ENCODE measurements at regions not wholly inside any gene's neighbourhood (a gene's known extent, or its start where the extent isn't known, plus 50 kb on each side); places are given as distances from the start of the nearest gene placed in this dataset.
A peak's percentile ranks its signal among the peaks of the same experiment; 100 is the strongest.

DNA sequence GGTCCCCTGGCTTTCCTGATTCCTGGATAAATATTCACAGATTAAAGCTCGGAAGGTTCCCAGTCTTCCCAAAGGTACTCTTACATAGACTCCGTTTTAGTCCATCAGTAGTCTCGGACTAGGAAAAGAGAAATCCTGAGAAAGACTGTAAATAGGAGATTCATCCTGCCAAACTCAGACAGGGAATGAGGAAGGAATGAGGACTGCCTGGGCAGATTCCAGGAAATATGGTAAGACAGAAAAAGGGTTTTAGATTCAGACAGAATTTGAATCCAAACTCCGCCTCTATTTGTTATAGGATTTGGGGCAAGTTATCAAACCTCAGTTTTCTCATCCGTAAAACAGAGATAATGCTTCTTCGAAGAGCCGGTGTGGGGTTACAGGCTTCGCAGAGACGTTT, 77.8 kb upstream of the VGLL4 start:
- ATAC-seq (ENCODE audit: low read depth) (no peak), DNase-seq (ENCODE audit: low spot score) (no peak)
- no peaks in the 10 kb centered on the region for H3K36me3 ChIP-seq (ENCODE audit: low read depth)
- peak overlapping the region; percentile 96 for H3K27ac ChIP-seq (ENCODE audit: poor library complexity, severe bottlenecking)
- no peaks in the 10 kb centered on the region for H3K9me3 ChIP-seq (ENCODE audit: severe bottlenecking)
- H3K4me3 ChIP-seq (ENCODE audit: severe bottlenecking), result no peak overlapping the region
- no peaks in the 10 kb centered on the region for H3K27me3 ChIP-seq (ENCODE audit: insufficient read depth, poor library complexity, severe bottlenecking)
- TF ChIP-seq, protein P1, sequence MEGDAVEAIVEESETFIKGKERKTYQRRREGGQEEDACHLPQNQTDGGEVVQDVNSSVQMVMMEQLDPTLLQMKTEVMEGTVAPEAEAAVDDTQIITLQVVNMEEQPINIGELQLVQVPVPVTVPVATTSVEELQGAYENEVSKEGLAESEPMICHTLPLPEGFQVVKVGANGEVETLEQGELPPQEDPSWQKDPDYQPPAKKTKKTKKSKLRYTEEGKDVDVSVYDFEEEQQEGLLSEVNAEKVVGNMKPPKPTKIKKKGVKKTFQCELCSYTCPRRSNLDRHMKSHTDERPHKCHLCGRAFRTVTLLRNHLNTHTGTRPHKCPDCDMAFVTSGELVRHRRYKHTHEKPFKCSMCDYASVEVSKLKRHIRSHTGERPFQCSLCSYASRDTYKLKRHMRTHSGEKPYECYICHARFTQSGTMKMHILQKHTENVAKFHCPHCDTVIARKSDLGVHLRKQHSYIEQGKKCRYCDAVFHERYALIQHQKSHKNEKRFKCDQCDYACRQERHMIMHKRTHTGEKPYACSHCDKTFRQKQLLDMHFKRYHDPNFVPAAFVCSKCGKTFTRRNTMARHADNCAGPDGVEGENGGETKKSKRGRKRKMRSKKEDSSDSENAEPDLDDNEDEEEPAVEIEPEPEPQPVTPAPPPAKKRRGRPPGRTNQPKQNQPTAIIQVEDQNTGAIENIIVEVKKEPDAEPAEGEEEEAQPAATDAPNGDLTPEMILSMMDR (IDR thresholded peaks at IDR 0.05; ENCODE audit: poor library complexity, severe bottlenecking), result no peak
- peaks cover 6% of the 10 kb centered on the region for H3K4me1 ChIP-seq (ENCODE audit: insufficient read depth, poor library complexity, severe bottlenecking)

DNA sequence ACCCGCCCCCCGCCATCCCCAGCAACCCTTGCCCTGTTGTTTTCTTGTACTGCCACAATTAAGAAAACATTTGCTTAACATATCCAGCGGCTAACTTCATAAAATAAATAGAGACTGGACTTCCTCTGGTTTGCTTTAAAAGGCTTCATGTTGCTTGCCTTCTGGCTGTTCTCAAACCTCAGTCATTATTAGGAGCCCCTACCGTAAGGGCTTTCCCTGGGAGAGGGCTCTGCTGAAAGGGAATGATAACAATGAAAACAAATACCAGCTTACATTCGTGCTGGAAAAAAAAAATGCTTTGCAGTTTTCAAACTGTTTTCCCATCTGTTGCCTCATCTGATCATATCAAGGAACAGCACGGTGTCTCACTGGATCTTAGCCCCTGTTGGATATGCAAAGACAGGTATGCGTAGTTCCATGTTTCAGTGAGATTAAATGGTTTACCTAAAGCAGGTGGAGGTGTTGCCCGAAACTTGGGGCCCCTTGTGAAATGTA, 77.2 kb upstream of the VGLL4 start:
- TF ChIP-seq, protein P1 (IDR thresholded peaks at IDR 0.05; ENCODE audit: poor library complexity, severe bottlenecking), result no peak
- ATAC-seq (ENCODE audit: low read depth) (no peak), DNase-seq (ENCODE audit: low spot score) (no peak)
- Histone ChIP-seq H3K27me3 (ENCODE audit: insufficient read depth, poor library complexity, severe bottlenecking) (no peaks in the 10 kb centered on the region), H3K4me1 (ENCODE audit: insufficient read depth, poor library complexity, severe bottlenecking) (peaks cover 9% of the 10 kb centered on the region), H3K9me3 (ENCODE audit: severe bottlenecking) (no peaks in the 10 kb centered on the region), H3K27ac (ENCODE audit: poor library complexity, severe bottlenecking) (peak overlapping the region; percentile 96), H3K4me3 (ENCODE audit: severe bottlenecking) (peak overlapping the region; percentile 85), H3K36me3 (ENCODE audit: low read depth) (no peaks in the 10 kb centered on the region)

DNA sequence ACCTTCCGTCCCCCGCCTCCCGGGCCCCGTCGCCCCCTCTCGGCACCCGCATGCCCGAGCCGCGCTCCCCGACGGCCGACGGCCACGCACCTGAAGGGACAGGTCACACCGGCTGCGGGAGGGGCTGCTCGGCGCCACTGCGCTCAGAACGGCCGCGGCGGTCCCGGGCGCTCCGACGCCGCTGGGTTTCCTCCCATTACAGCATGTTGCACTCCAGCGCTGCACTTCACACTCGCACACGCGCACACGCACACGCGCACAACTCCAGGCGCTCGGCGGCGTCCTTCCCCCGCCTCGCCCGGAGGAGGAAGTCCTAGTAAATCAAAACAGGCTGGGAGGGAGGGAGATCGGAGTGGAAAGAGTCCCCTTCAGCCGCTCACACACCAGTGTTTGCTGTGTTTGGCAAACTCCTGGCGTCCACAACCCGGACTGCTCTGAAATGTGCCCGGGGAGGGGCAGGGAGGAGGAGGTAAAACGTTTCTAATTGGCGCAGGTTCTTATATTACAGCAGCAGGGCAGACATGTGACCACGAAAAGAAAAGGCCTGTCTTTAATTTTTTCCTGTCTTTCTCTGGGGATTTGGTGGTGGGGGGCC, 76.7 kb upstream of the VGLL4 start:
- peak overlapping the region; percentile 96 for H3K27ac ChIP-seq (ENCODE audit: poor library complexity, severe bottlenecking)

DNA sequence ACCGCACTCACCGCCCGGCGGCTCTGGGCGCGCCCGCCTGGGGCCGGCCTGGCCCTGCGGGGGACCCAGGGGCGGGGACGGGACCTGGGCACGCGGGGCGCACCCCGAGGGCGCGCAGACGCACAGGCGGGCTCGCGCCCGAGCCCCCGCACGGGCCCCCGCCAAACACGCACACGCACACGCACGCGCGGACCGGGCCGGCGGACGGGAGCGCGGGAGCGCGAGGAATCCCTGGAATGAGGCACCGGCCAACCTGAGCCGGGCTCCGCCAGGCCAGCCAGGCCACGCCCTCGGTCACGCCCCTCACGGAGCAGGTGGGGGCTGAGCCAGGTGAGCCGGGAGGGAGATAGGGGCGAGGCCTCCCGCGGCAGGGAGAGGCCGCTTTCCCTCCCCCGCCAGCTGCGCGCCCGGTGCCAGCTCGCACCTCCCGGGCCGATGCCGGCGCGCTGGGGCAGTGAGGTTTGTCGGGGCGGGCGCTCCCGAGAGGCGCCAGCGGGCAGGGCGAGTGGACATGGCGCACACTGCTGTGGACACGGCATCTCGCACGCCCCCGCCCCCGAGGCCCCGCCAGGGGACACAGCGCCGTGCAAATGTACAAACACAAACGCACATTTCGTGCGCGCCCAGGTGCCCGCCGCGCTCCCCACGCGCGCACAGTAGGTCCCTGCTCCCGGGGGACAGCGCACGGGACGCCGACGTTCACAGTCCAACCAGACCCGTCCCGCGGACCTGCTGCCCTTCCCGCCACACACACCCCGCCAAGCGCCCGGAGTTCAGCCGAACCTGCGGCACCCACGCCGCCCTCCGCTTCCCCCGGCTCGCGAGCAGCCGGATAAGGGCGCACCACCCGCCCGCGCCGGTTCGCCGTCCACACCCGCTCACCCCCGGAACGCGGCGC, 75.9 kb upstream of the VGLL4 start:
- Histone ChIP-seq H3K4me1 (ENCODE audit: insufficient read depth, poor library complexity, severe bottlenecking) (peaks cover 9% of the 10 kb centered on the region), H3K27ac (ENCODE audit: poor library complexity, severe bottlenecking) (peak overlapping the region; percentile 96), H3K27me3 (ENCODE audit: insufficient read depth, poor library complexity, severe bottlenecking) (no peaks in the 10 kb centered on the region), H3K36me3 (ENCODE audit: low read depth) (no peaks in the 10 kb centered on the region), H3K9me3 (ENCODE audit: severe bottlenecking) (no peaks in the 10 kb centered on the region), H3K4me3 (ENCODE audit: severe bottlenecking) (peak overlapping the region; percentile 85)
- DNase-seq (ENCODE audit: low spot score), result peak; percentile 95
- ATAC-seq (ENCODE audit: low read depth), result peak; percentile 70
- TF ChIP-seq, protein P1 (IDR thresholded peaks at IDR 0.05; ENCODE audit: poor library complexity, severe bottlenecking), result no peak

More for the DNA sequence above, 76.7 kb upstream of the VGLL4 start:
- DNase-seq (ENCODE audit: low spot score) (peak; percentile 71), ATAC-seq (ENCODE audit: low read depth) (peak; percentile 47)
- Histone ChIP-seq H3K9me3 (ENCODE audit: severe bottlenecking) (no peaks in the 10 kb centered on the region), H3K4me1 (ENCODE audit: insufficient read depth, poor library complexity, severe bottlenecking) (peaks cover 9% of the 10 kb centered on the region), H3K4me3 (ENCODE audit: severe bottlenecking) (peak overlapping the region; percentile 85), H3K27me3 (ENCODE audit: insufficient read depth, poor library complexity, severe bottlenecking) (no peaks in the 10 kb centered on the region), H3K36me3 (ENCODE audit: low read depth) (no peaks in the 10 kb centered on the region)
- TF ChIP-seq, protein P1 (IDR thresholded peaks at IDR 0.05; ENCODE audit: poor library complexity, severe bottlenecking), result no peak

All from RWPE2 (cell line).